ENCODE measurements at regions not wholly inside any gene's neighbourhood (a gene's known extent, or its start where the extent isn't known, plus 50 kb on each side); places are given as distances from the start of the nearest gene placed in this dataset. TPM values are rescaled to one million over a fixed set of nuclear protein-coding genes. Genes with fewer than 3 reads are reported as not detected.

GRCh38 chr2:8631465-8632005 lies 50.3 kb upstream of the ID2 start:
- Histone ChIP-seq H3K9me3 (ENCODE audit: control insufficient read depth in 4 of 4, low read length in 3 of 4) (no peaks in the 10 kb centered on the region), H3K9ac (ENCODE audit: low read depth in 1 of 2, low read length in 2 of 2) (no peak overlapping the region), H3K4me3 (ENCODE audit: low read depth in 1 of 3, low read length in 3 of 3) (no peak overlapping the region), H3K36me3 (ENCODE audit: control insufficient read depth in 4 of 4, insufficient read depth in 3 of 4, low read depth in 1 of 4, low read length in 3 of 4) (no peaks in the 10 kb centered on the region), H3K27me3 (ENCODE audit: control insufficient read depth in 4 of 4, insufficient read depth in 4 of 4, low read length in 3 of 4) (no peaks in the 10 kb centered on the region), H3K27ac (ENCODE audit: low read depth in 1 of 2, low read length in 2 of 2) (no peak overlapping the region), H3K4me1 (ENCODE audit: control insufficient read depth in 4 of 4, insufficient read depth in 4 of 4, low read length in 3 of 4) (peaks cover 9 to 33% (median 22%) of the 10 kb centered on the region in 4 donors)
- no peak for DNase-seq (ENCODE audit: low spot score)
- TF ChIP-seq RAD21 (IDR thresholded peaks at IDR 0.05) (no peak), ZBTB33 (IDR thresholded peaks at IDR 0.05) (no peak), JUND (IDR thresholded peaks at IDR 0.05) (no peak), YY1 (IDR thresholded peaks at IDR 0.05) (no peak), GABPA (IDR thresholded peaks at IDR 0.05 in 1 of 2, conservative IDR thresholded peaks at IDR 0.05 in 1 of 2) (no peak), RXRA (IDR thresholded peaks at IDR 0.05) (no peak), FOXA2 (IDR thresholded peaks at IDR 0.05) (no peak), TAF1 (conservative IDR thresholded peaks at IDR 0.05) (no peak), EGR1 (IDR thresholded peaks at IDR 0.05; ENCODE audit: low read depth in 2 of 2) (no peak), SP1 (IDR thresholded peaks at IDR 0.05) (no peak), HNF4G (IDR thresholded peaks at IDR 0.05) (no peak)
- TF ChIP-seq, protein P1, sequence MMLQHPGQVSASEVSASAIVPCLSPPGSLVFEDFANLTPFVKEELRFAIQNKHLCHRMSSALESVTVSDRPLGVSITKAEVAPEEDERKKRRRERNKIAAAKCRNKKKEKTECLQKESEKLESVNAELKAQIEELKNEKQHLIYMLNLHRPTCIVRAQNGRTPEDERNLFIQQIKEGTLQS (IDR thresholded peaks at IDR 0.05) = no peak
- TF ChIP-seq, protein P2, sequence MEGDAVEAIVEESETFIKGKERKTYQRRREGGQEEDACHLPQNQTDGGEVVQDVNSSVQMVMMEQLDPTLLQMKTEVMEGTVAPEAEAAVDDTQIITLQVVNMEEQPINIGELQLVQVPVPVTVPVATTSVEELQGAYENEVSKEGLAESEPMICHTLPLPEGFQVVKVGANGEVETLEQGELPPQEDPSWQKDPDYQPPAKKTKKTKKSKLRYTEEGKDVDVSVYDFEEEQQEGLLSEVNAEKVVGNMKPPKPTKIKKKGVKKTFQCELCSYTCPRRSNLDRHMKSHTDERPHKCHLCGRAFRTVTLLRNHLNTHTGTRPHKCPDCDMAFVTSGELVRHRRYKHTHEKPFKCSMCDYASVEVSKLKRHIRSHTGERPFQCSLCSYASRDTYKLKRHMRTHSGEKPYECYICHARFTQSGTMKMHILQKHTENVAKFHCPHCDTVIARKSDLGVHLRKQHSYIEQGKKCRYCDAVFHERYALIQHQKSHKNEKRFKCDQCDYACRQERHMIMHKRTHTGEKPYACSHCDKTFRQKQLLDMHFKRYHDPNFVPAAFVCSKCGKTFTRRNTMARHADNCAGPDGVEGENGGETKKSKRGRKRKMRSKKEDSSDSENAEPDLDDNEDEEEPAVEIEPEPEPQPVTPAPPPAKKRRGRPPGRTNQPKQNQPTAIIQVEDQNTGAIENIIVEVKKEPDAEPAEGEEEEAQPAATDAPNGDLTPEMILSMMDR (IDR thresholded peaks at IDR 0.05; ENCODE audit: low read depth, low read length, missing input control) = no peak
- TF ChIP-seq, protein P3, sequence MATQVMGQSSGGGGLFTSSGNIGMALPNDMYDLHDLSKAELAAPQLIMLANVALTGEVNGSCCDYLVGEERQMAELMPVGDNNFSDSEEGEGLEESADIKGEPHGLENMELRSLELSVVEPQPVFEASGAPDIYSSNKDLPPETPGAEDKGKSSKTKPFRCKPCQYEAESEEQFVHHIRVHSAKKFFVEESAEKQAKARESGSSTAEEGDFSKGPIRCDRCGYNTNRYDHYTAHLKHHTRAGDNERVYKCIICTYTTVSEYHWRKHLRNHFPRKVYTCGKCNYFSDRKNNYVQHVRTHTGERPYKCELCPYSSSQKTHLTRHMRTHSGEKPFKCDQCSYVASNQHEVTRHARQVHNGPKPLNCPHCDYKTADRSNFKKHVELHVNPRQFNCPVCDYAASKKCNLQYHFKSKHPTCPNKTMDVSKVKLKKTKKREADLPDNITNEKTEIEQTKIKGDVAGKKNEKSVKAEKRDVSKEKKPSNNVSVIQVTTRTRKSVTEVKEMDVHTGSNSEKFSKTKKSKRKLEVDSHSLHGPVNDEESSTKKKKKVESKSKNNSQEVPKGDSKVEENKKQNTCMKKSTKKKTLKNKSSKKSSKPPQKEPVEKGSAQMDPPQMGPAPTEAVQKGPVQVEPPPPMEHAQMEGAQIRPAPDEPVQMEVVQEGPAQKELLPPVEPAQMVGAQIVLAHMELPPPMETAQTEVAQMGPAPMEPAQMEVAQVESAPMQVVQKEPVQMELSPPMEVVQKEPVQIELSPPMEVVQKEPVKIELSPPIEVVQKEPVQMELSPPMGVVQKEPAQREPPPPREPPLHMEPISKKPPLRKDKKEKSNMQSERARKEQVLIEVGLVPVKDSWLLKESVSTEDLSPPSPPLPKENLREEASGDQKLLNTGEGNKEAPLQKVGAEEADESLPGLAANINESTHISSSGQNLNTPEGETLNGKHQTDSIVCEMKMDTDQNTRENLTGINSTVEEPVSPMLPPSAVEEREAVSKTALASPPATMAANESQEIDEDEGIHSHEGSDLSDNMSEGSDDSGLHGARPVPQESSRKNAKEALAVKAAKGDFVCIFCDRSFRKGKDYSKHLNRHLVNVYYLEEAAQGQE (IDR thresholded peaks at IDR 0.05) = no peak
- 91% methylated on average over 10 of the region's 10 CpGs for WGBS

Small RNAs in the stretch of these regions (small RNA-seq; reads per million reads assigned to genes)
- not detected for gene AC092580.3
- gene RNU6ATAC37P = not detected
- not detected for gene SNRPEP5
